A549 (cell line): ENCODE measurements at regions not wholly inside any gene's neighbourhood (a gene's known extent, or its start where the extent isn't known, plus 50 kb on each side); places are given as distances from the start of the nearest gene placed in this dataset.

ENCODE experiments used
- CBX2 ChIP-seq: fragments of 200-600 bp; sonication (generic); IDR thresholded peaks from 2 replicates; pipeline ENCODE4 v1.6.1; 2016; ENCODE audit warnings: low read depth, mild to moderate bottlenecking, borderline replicate concordance
- CHD2 ChIP-seq: fragments of 150-350 bp; IDR thresholded peaks from 2 replicates; pipeline ENCODE4 v1.6.1; 2014; ENCODE audit warnings: low read length; ENCODE audit not compliant: partially characterized antibody
- EHMT2 ChIP-seq: fragments of 200-600 bp; sonication (generic); IDR thresholded peaks from 2 replicates; pipeline ENCODE4 v1.6.1; 2016; ENCODE audit warnings: antibody characterized with exemption, low read depth, mild to moderate bottlenecking, moderate library complexity
- KDM1A ChIP-seq: fragments of 200-600 bp; sonication (generic); IDR thresholded peaks from 2 replicates; pipeline ENCODE4 v1.6.1; 2016; ENCODE audit warnings: low read depth, mild to moderate bottlenecking
- MAX ChIP-seq: IDR thresholded peaks from 2 replicates; pipeline ENCODE4 v1.6.1; 2012
- NFE2L2 ChIP-seq: fragments of 150-350 bp; conservative IDR thresholded peaks from 2 replicates; pipeline ENCODE4 v1.6.1; 2014; ENCODE audit warnings: low read length
- PHF8 ChIP-seq: fragments of 200-600 bp; sonication (generic); IDR thresholded peaks from 2 replicates; pipeline ENCODE4 v1.6.1; 2016; ENCODE audit warnings: low read depth, mild to moderate bottlenecking, antibody characterized with exemption, moderate library complexity, borderline replicate concordance
- SREBF2 ChIP-seq: fragments of 450-650 bp; IDR thresholded peaks from 2 replicates; pipeline ENCODE4 v1.6.1; 2014; ENCODE audit warnings: mild to moderate bottlenecking, moderate library complexity
- ZFP36 ChIP-seq: fragments of 450-650 bp; IDR thresholded peaks from 2 replicates; pipeline ENCODE4 v1.6.1; 2014; ENCODE audit warnings: borderline replicate concordance; ENCODE audit not compliant: partially characterized antibody
- TF ChIP-seq, protein P1 (sequence below): fragments of >200 bp; sonication (Bioruptor Twin); formaldehyde crosslinking; IDR thresholded peaks from 3 replicates; pipeline ENCODE4 v1.5.1; 2016

GRCh38 chr13:27691207-27691606 is 69.5 kb downstream of the POLR1D start:
- TF ChIP-seq CHD2 (no peak), EHMT2 (no peak), MAX (no peak), CBX2 (no peak), PHF8 (no peak), KDM1A (no peak), ZFP36 (no peak), SREBF2 (no peak), NFE2L2 (no peak)
- TF ChIP-seq, protein P1, sequence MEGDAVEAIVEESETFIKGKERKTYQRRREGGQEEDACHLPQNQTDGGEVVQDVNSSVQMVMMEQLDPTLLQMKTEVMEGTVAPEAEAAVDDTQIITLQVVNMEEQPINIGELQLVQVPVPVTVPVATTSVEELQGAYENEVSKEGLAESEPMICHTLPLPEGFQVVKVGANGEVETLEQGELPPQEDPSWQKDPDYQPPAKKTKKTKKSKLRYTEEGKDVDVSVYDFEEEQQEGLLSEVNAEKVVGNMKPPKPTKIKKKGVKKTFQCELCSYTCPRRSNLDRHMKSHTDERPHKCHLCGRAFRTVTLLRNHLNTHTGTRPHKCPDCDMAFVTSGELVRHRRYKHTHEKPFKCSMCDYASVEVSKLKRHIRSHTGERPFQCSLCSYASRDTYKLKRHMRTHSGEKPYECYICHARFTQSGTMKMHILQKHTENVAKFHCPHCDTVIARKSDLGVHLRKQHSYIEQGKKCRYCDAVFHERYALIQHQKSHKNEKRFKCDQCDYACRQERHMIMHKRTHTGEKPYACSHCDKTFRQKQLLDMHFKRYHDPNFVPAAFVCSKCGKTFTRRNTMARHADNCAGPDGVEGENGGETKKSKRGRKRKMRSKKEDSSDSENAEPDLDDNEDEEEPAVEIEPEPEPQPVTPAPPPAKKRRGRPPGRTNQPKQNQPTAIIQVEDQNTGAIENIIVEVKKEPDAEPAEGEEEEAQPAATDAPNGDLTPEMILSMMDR: no peak
